ENCODE measurements at regions not wholly inside any gene's neighbourhood (a gene's known extent, or its start where the extent isn't known, plus 50 kb on each side); places are given as distances from the start of the nearest gene placed in this dataset.
A peak's percentile ranks its signal among the peaks of the same experiment; 100 is the strongest.

- no peak for DNase-seq
- TF ChIP-seq, protein P1, sequence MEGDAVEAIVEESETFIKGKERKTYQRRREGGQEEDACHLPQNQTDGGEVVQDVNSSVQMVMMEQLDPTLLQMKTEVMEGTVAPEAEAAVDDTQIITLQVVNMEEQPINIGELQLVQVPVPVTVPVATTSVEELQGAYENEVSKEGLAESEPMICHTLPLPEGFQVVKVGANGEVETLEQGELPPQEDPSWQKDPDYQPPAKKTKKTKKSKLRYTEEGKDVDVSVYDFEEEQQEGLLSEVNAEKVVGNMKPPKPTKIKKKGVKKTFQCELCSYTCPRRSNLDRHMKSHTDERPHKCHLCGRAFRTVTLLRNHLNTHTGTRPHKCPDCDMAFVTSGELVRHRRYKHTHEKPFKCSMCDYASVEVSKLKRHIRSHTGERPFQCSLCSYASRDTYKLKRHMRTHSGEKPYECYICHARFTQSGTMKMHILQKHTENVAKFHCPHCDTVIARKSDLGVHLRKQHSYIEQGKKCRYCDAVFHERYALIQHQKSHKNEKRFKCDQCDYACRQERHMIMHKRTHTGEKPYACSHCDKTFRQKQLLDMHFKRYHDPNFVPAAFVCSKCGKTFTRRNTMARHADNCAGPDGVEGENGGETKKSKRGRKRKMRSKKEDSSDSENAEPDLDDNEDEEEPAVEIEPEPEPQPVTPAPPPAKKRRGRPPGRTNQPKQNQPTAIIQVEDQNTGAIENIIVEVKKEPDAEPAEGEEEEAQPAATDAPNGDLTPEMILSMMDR (IDR thresholded peaks at IDR 0.05) = no peak
- Mint-ChIP-seq H3K4me3 (no peak overlapping the region), H3K36me3 (ENCODE audit: low read depth) (no peaks in the 10 kb centered on the region), H3K27me3 (no peaks in the 10 kb centered on the region), H3K4me1 (peaks cover 56% of the 10 kb centered on the region), H3K27ac (no peak overlapping the region), H3K9me3 (no peaks in the 10 kb centered on the region)
- intact Hi-C loops (cut with micrococcal nuclease) = loop anchor here (5.0 to 10.0 kb wide), 2 partner anchors 312 to 761 kb away; no protein-coding TSS in a partner anchor
- POLR2A ChIA-PET = no interaction called here
- CTCF ChIA-PET = no interaction called here
- ATAC-seq (ENCODE audit: low read depth) = no peak
These were observed 427.5 kb downstream of the LPIN1 start for GRCh38 chr2:12173943-12174340.

- H3K9me3 Mint-ChIP-seq = no peaks in the 10 kb centered on the region
- H3K36me3 Mint-ChIP-seq (ENCODE audit: low read depth) = no peaks in the 10 kb centered on the region
- ChIA-PET CTCF (no interaction called here), POLR2A (no interaction called here)
- H3K4me1 Mint-ChIP-seq = peaks cover 42% of the 10 kb centered on the region
- H3K27me3 Mint-ChIP-seq = no peaks in the 10 kb centered on the region
- ATAC-seq (ENCODE audit: low read depth) = no peak
- intact Hi-C loops (cut with micrococcal nuclease) = loop anchor here (10.0 kb wide), 1 partner anchor 759 kb away; no protein-coding TSS in a partner anchor
- no peak overlapping the region for H3K27ac Mint-ChIP-seq
- DNase-seq = no peak
- TF ChIP-seq, protein P1 (IDR thresholded peaks at IDR 0.05) = no peak
- no peak overlapping the region for H3K4me3 Mint-ChIP-seq
These were observed 428.9 kb downstream of the LPIN1 start for GRCh38 chr2:12175323-12175722.

- DNase-seq = no peak
- Mint-ChIP-seq H3K27me3 (no peaks in the 10 kb centered on the region), H3K27ac (peak overlapping the region; percentile 2), H3K4me1 (peaks cover 39% of the 10 kb centered on the region), H3K36me3 (ENCODE audit: low read depth) (no peaks in the 10 kb centered on the region), H3K9me3 (no peaks in the 10 kb centered on the region), H3K4me3 (peak overlapping the region; percentile 33)
- no peak for ATAC-seq (ENCODE audit: low read depth)
- ChIA-PET CTCF (interaction anchor here (1.1 to 1.6 kb wide), 2 partner anchors 8 to 310 kb away, joined by 3 to 4 read pairs; no protein-coding TSS in a partner anchor), POLR2A (no interaction called here)
- TF ChIP-seq, protein P1 (IDR thresholded peaks at IDR 0.05) = no peak
- intact Hi-C loops (cut with micrococcal nuclease) = loop anchor here (2.0 to 10.0 kb wide), 2 partner anchors 540 to 758 kb away; partner anchors contain the start of gene TRIB2
These were observed 430.4 kb downstream of the LPIN1 start for GRCh38 chr2:12176623-12177454.

GRCh38 chr2:12177455-12178288 lies 431.2 kb downstream of the LPIN1 start:
- Mint-ChIP-seq H3K4me3 (no peak overlapping the region), H3K9me3 (no peaks in the 10 kb centered on the region), H3K27me3 (no peaks in the 10 kb centered on the region), H3K27ac (peak overlapping the region; percentile 60), H3K4me1 (peaks cover 39% of the 10 kb centered on the region), H3K36me3 (ENCODE audit: low read depth) (no peaks in the 10 kb centered on the region)
- intact Hi-C loops (cut with micrococcal nuclease) = loop anchor here (2.0 to 10.0 kb wide), 2 partner anchors 539 to 757 kb away; partner anchors contain the start of gene TRIB2
- DNase-seq (no peak), ATAC-seq (ENCODE audit: low read depth) (peak; percentile 66)
- ChIA-PET CTCF (interaction anchor here (1.6 kb wide), 1 partner anchor 9 kb away, joined by 4 read pairs; no protein-coding TSS in a partner anchor), POLR2A (interaction anchor here (0.7 kb wide), 1 partner anchor 171 kb away, joined by 3 read pairs; no protein-coding TSS in a partner anchor)
- TF ChIP-seq, protein P1 (IDR thresholded peaks at IDR 0.05) = no peak
